ENCODE measurements at regions not wholly inside any gene's neighbourhood (a gene's known extent, or its start where the extent isn't known, plus 50 kb on each side); places are given as distances from the start of the nearest gene placed in this dataset.

GRCh38 chr17:77741109-77741508, 217.4 kb upstream of the TNRC6C start (continued):
- TF ChIP-seq CHD7 (IDR thresholded peaks at IDR 0.05; ENCODE audit: insufficient replicate concordance, low read length) (no peak), KDM5A (IDR thresholded peaks at IDR 0.05; ENCODE audit: low read length) (no peak), BACH1 (IDR thresholded peaks at IDR 0.05; ENCODE audit: low read length) (no peak), ZNF274 (IDR thresholded peaks at IDR 0.05; ENCODE audit: borderline replicate concordance, extremely low read depth, low read length) (no peak)
